SH-SY5Y (cell line): ENCODE measurements at regions not wholly inside any gene's neighbourhood (a gene's known extent, or its start where the extent isn't known, plus 50 kb on each side); places are given as distances from the start of the nearest gene placed in this dataset.

Experiments
- GATA2 ChIP-seq: IDR thresholded peaks from 2 replicates; pipeline ENCODE4 v1.6.1; 2011; ENCODE audit warnings: mild to moderate bottlenecking, low read depth, low read length
- GATA3 ChIP-seq: IDR thresholded peaks from 2 replicates; pipeline ENCODE4 v1.6.1; 2011; ENCODE audit warnings: low read depth, mild to moderate bottlenecking, low read length, moderate library complexity

DNA sequence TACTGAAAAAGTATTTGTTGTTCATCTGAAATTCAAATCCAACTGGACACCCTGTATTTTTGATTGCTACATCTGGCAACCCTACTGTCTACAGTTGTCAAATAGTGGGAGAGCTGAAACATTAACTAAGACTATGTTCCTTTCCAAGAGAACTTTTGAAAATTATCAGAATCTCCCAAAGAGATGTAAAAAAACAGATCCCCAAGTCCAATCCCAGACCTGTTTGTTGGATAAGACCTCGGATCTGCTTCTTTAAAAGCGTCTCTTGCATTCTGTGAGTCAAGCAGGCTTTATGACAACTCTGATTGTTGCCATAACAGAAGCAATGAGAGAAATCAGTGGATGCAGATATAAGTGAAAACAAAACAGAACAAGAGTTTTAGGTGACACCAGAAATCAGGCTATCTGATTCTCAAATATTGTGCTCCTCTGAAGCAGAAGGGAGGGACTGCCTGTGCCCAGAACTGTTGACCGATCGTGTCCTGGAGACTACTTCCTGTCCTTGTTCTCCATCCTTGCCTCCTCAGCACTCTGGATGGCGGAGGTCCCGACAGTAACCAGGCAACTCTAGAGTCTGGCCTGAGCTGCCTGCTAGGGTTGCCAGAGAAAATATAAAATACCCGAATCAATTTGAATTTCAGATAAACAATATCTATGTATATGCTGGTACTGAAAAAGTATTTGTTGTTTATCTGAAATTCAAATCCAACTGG is 853.8 kb downstream of the MAFB start:
- TF ChIP-seq GATA3: no peak
- TF ChIP-seq GATA2: no peak
